ENCODE measurements at regions not wholly inside any gene's neighbourhood (a gene's known extent, or its start where the extent isn't known, plus 50 kb on each side); places are given as distances from the start of the nearest gene placed in this dataset.
A peak's percentile ranks its signal among the peaks of the same experiment; 100 is the strongest.
"Not testable (repeated sequence)": the region's sequence is repeated elsewhere in the genome, so short reads cannot be mapped to it uniquely, and the experiment has no call there.

- Histone ChIP-seq H3K4me1 (no peaks in the 10 kb centered on the region), H3K27ac (no peak overlapping the region), H3K36me3 (no peaks in the 10 kb centered on the region), H3K27me3 (no peaks in the 10 kb centered on the region), H3K9me3 (no peaks in the 10 kb centered on the region), H3K4me3 (no peak overlapping the region)
- DNase-seq (no peak), ATAC-seq (no peak)
- intact Hi-C loops (cut with DNase I), result no loop called here
- no peak for TF ChIP-seq CTCF (IDR thresholded peaks at IDR 0.05)
Measured at GRCh38 chr6:119760046-119760445, 410.5 kb upstream of the MAN1A1 start.

DNA sequence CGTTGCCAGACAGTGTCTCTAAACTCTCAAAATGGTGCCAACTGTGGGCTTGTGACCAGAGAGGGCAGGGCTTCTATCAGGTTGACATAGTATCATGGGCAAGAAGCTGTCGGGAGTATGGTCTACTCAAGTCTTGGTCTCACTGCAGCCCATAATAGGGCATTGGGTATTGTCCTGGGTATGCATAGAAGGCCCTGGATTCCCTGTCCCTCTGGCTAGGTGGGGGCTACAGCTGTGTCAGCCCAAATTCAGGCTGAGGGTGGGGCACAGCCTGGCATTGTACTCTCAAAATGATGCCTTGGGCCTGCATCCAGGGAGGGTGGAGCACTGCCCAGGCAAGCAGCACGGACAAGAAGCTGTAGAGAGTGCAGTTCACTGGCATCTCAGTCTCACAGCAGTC lies 408.8 kb upstream of the MAN1A1 start:
- no peak for TF ChIP-seq CTCF (IDR thresholded peaks at IDR 0.05)
- no peak overlapping the region for H3K27ac ChIP-seq
- H3K9me3 ChIP-seq, result no peaks in the 10 kb centered on the region
- no peaks in the 10 kb centered on the region for H3K4me1 ChIP-seq
- ATAC-seq (peak; percentile 24), DNase-seq (no peak)
- H3K4me3 ChIP-seq, result no peak overlapping the region
- H3K27me3 ChIP-seq, result no peaks in the 10 kb centered on the region
- no peaks in the 10 kb centered on the region for H3K36me3 ChIP-seq
- intact Hi-C loops (cut with DNase I), result no loop called here

- TF ChIP-seq CTCF (IDR thresholded peaks at IDR 0.05), result no peak
- Histone ChIP-seq H3K4me1 (no peaks in the 10 kb centered on the region), H3K27me3 (no peaks in the 10 kb centered on the region), H3K36me3 (no peaks in the 10 kb centered on the region), H3K4me3 (no peak overlapping the region), H3K9me3 (no peaks in the 10 kb centered on the region), H3K27ac (no peak overlapping the region)
- intact Hi-C loops (cut with DNase I), result no loop called here
- DNase-seq (no peak), ATAC-seq (peak; percentile 22)
Measured at GRCh38 chr6:119757467-119757866, 407.9 kb upstream of the MAN1A1 start.

DNA sequence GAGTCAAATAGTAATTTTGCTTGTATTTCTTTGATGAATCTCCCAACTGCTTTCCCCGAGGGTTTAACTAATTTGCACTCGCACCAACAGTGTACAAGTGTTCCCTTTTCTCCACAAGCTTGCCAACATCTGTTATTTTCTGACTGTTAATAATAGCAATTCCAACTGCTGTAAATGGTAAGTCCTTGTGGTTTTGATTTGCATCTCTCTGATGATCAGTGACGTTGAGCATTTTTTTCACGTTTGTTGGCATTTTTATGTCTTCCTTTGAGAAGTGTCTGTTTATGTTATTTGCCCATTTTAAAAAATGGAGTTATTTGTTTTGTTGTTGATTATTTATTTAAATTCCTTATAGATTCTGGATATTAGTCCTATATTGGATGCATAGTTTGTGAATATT lies 399.8 kb upstream of the MAN1A1 start:
- intact Hi-C loops (cut with DNase I), result no loop called here
- ATAC-seq (no peak), DNase-seq (no peak)
- Histone ChIP-seq H3K36me3 (no peaks in the 10 kb centered on the region), H3K4me1 (no peaks in the 10 kb centered on the region), H3K9me3 (no peaks in the 10 kb centered on the region), H3K4me3 (no peak overlapping the region), H3K27ac (no peak overlapping the region), H3K27me3 (no peaks in the 10 kb centered on the region)
- TF ChIP-seq CTCF (IDR thresholded peaks at IDR 0.05), result no peak

- H3K9me3 ChIP-seq; ATAC-seq; H3K4me1 ChIP-seq; H3K27me3 ChIP-seq; H3K4me3 ChIP-seq; intact Hi-C loops (cut with DNase I); H3K36me3 ChIP-seq; H3K27ac ChIP-seq; DNase-seq: not testable (repeated sequence)
Measured at GRCh38 chr6:119748535-119748934, 399.0 kb upstream of the MAN1A1 start.

DNA sequence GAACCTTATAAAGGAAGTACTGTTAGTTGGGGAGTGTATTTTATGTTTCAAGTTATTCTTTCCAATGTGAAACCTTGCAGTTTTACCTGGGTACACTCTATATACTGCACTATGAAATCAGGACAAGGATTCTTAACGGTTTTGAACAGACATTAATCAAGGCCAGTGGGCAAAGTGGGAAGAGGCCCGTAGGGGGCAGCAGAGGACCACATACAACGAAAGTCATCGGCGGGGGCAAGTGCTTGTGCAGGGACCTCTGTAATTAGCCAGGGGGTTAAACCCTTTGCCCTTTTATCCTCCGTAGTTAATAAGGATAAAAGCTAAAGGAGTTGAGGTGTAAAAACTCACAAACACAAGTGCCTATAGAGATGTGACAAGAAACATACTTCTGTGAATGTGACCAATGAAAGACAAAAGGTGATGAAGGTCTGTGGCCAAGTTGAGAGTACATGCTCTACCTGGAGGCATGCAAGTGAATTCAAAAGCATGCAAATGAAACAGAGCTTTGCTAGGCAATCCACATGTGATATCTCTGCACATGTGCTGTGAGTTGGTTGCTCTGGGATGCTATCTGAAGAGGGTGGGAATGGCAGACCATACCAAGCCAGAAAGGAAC lies 392.7 kb upstream of the MAN1A1 start:
- intact Hi-C loops (cut with DNase I), result no loop called here
- TF ChIP-seq CTCF (IDR thresholded peaks at IDR 0.05), result peak; percentile 74
- Histone ChIP-seq H3K4me1 (no peaks in the 10 kb centered on the region), H3K9me3 (no peaks in the 10 kb centered on the region), H3K4me3 (no peak overlapping the region), H3K27me3 (no peaks in the 10 kb centered on the region), H3K27ac (no peak overlapping the region), H3K36me3 (no peaks in the 10 kb centered on the region)
- DNase-seq, result peak; percentile 74
- peak; percentile 81 for ATAC-seq

Data from upper lobe of right lung (tissue), 1 donor.